NCI-H1436 treated with DMSO at 0.1 percent for 48 hours (cell line): ENCODE measurements at regions not wholly inside any gene's neighbourhood (a gene's known extent, or its start where the extent isn't known, plus 50 kb on each side); places are given as distances from the start of the nearest gene placed in this dataset.
"Not testable (repeated sequence)": the region's sequence is repeated elsewhere in the genome, so short reads cannot be mapped to it uniquely, and the experiment has no call there.

Experiments used
- DNase-seq: peaks from one replicate; lab custom pipeline; 2025; lab: John Stamatoyannopoulos, UW

- DNase-seq, result no peak
Measured at GRCh38 chr6:21742238-21742660, 148.7 kb downstream of the SOX4 start.

- no peak for DNase-seq
Measured at GRCh38 chr6:21744331-21744730, 150.8 kb downstream of the SOX4 start.

GRCh38 chr6:21745543-21746337 lies 152.2 kb downstream of the SOX4 start:
- DNase-seq, result no peak

GRCh38 chr6:21747441-21747840 lies 153.9 kb downstream of the SOX4 start:
- no peak for DNase-seq

- peak; percentile 86 for DNase-seq
Measured at GRCh38 chr6:21748343-21749056, 154.9 kb downstream of the SOX4 start.

- peak; percentile 87 for DNase-seq
Measured at GRCh38 chr6:21749754-21750153, 156.2 kb downstream of the SOX4 start.

GRCh38 chr6:21750575-21750974 lies 157.0 kb downstream of the SOX4 start:
- no peak for DNase-seq

- no peak for DNase-seq
Measured at GRCh38 chr6:21751608-21752007, 158.1 kb downstream of the SOX4 start.

GRCh38 chr6:21752054-21752811 lies 158.7 kb downstream of the SOX4 start:
- no peak for DNase-seq

GRCh38 chr6:21753241-21754108 lies 159.9 kb downstream of the SOX4 start:
- DNase-seq, result no peak

- no peak for DNase-seq
Measured at GRCh38 chr6:21754891-21755290, 161.3 kb downstream of the SOX4 start.

GRCh38 chr6:21756487-21756886 lies 162.9 kb downstream of the SOX4 start:
- DNase-seq, result no peak

GRCh38 chr6:21757392-21757791 lies 163.8 kb downstream of the SOX4 start:
- not testable (repeated sequence) for DNase-seq

- no peak for DNase-seq
Measured at GRCh38 chr6:21759721-21760120, 166.2 kb downstream of the SOX4 start.

GRCh38 chr6:21761053-21761730 lies 167.6 kb downstream of the SOX4 start:
- not testable (repeated sequence) for DNase-seq

GRCh38 chr6:21764989-21765388 lies 171.4 kb downstream of the SOX4 start:
- no peak for DNase-seq

- no peak for DNase-seq
Measured at GRCh38 chr6:21767891-21768648, 174.5 kb downstream of the SOX4 start.

GRCh38 chr6:21769405-21769861 lies 175.9 kb downstream of the SOX4 start:
- no peak for DNase-seq

GRCh38 chr6:21769968-21770367 lies 176.4 kb downstream of the SOX4 start:
- DNase-seq, result no peak

GRCh38 chr6:21771626-21772320 lies 178.2 kb downstream of the SOX4 start:
- DNase-seq, result no peak
